HS-5 (cell line): ENCODE measurements at regions not wholly inside any gene's neighbourhood (a gene's known extent, or its start where the extent isn't known, plus 50 kb on each side); places are given as distances from the start of the nearest gene placed in this dataset.

Experiments used
- DNase-seq: peaks from one replicate; pipeline ENCODE4 v3.0.0-alpha.2; 2012; ENCODE audit warnings: low read depth

DNA sequence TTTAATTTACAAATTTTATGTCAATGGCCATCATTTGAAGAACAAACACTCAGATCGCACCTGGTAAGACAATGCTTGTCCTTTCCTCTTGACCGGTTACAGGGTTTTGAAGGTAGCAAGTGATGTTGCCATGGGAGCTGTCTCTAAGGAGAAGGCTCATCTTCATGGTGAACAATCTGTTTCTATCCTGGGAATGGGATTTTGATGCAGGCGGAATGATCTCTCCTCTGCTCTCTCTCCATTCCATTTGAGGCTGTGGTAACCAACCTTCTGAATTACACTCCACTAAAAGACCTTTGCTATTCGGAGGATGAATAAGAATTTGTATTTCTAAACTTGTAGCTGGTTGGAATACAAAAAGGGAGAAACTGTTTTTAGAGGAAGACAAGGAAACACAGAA, 57.9 kb upstream of the SLC5A9 start:
- no peak for DNase-seq

- no peak for DNase-seq
Observed at GRCh38 chr1:48160486-48161132, 61.9 kb upstream of the SLC5A9 start.

DNA sequence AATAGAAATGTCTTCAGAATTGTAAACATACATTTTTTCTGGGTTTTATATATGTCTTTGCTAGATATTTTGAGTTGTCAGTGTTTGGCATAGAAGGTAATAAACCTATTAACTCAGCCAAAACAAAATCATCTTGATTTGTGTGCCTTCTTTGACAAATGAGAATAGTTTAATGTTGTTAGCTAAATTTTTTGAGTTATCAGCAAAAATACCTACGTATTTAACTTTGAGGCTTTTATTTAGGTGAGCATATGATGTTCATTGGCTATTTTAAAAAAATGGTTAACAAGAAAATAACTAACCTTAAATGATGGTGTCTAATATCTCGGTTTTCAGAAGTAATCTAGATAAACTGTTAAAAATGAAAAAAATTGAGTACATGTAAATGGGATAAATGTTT, 83.2 kb upstream of the SLC5A9 start:
- no peak for DNase-seq

GRCh38 chr1:48127735-48128685, 94.5 kb upstream of the SLC5A9 start:
- no peak for DNase-seq

DNA sequence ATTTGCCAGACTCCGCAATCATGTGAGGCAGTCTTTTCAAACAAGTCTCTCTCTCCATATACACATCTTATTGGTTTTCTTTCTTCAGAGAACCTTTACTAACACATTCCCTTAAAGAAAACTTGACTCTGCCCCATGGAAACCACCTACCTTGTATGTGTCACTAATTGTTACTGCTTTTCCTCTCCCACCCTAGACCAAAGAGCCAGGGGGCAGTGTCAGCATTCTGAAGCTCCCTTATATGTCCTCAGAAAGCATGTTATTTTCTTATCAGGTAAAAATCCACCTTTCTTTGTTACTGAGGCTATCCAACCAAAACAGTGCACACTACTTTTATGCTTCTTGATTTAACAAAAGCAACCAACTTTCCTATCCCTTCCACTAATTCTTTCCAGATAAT, 98.9 kb upstream of the SLC5A9 start:
- DNase-seq, result no peak

GRCh38 chr1:48121955-48122354, 100.6 kb upstream of the SLC5A9 start:
- no peak for DNase-seq

- DNase-seq, result no peak
Observed at GRCh38 chr1:48120621-48121020, 101.9 kb upstream of the SLC5A9 start.

DNA sequence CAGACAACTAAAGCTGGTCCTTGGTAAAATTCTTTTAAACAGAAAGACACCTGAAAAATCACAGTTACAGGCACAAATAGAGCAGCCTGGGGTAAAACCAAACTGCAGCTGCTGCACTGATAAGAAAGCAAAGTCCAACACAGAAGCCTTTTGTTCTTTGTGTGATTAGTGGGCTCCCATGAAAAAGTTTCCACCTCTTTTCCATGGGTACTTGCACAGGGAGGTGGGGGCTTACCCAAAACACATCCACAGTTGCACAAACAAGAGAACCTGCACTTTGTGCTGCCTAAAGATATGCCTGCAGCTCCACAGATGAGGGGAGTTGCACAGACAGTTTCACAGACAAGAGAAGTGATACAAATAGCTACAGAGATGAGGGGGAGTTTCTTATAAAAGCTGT, 106.7 kb upstream of the SLC5A9 start:
- DNase-seq, result no peak

DNA sequence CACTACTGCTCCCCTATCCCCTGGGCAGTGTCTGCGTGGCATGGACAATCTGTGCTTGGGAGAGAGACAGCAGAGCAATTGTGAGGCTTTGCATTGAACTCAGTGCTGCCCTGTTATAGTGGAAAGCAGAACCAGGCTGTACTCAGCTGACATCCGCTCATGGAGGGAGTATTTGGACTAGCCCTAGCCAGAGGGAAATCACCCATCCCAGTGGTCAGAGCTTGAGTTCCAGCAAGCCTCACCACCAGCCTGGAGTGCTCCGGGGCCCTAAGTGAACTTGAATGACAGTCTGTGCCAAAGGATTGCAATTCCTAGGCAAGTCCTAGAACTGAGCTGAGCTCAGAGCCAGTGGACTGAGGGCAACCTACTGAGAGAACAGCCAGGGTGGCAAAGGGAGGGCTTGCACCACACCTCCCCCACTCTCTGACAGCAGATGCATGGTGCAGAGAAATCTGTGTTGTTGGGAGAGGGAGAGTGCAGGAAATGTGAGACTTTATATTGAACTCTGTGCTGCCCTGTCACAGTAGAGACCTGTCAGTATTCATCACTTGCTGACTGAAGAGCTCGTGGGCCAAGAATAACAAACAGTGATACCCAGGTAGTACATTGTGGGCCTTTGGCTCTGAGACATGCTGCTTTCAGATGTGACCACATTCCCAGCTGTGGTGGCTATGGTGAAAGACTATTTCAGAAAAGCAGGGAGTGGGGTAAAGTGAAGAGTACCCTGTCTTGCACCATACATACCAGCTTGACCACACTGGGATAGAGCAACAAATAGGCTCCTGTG, 107.7 kb upstream of the SLC5A9 start:
- DNase-seq, result no peak

- DNase-seq, result peak; percentile 11
Observed at GRCh38 chr1:48109390-48110013, 112.3 kb upstream of the TRABD2B start.

DNA sequence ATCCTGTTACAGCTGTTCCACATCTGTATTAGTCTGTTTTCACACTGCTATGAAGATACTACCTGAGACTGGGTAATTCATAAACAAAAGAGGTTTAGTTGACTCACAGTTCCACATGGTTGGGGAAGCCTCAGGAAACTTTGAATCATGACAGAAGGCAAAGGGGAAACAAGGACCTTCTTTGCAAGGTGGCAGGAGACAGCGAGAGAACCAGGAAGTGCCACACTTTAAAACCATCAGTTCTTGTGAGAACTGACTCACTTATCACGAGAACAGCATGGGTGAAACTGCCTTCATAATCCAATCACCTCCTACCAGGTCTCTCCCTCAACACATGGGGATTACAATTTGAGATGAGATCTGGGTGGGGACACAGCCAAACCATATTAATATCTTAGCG, 110.3 kb upstream of the TRABD2B start:
- DNase-seq, result no peak

DNA sequence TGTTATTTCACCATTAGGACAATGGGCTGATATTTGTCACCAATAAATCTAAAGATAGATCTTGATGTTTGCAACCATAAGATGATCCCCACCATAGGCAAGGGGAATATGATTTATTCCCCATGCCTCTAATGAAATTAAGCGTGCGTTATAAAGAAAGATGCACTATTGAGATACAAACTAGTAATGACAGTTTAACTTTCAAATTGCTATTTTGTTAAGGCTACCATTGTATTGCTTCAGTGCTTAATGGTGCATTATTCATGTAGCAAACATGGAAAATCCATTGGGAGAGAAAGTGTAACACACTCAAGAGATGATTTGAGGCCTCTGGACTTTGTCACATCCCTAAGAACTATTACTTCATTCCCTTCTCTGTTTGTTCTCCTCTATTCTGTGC, 108.9 kb upstream of the TRABD2B start:
- DNase-seq, result no peak

GRCh38 chr1:48105165-48105564, 108.0 kb upstream of the TRABD2B start:
- no peak for DNase-seq

DNA sequence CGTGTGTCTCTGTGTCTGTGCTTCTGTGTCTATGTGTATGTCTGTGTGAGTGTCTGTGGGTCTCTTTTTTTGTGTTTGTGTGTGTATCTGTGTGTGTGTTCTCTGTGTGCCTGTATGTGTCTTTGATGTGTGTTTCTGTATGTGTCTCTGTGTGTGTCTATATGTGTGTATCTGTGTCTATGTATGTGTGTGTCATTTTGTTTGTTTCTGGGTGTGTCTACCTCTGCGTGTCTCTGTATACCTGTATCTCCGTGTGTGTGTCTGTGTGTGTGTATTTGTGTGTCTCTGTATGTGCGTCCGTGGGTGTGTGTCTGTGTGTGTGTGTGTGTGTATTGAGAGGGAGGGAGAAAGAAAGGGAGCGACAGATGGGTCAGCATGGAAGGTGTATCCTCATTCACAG, 106.3 kb upstream of the TRABD2B start:
- DNase-seq, result no peak

- DNase-seq, result no peak
Observed at GRCh38 chr1:48102766-48103165, 105.6 kb upstream of the TRABD2B start.

GRCh38 chr1:48099072-48099773, 102.0 kb upstream of the TRABD2B start:
- DNase-seq, result no peak

DNA sequence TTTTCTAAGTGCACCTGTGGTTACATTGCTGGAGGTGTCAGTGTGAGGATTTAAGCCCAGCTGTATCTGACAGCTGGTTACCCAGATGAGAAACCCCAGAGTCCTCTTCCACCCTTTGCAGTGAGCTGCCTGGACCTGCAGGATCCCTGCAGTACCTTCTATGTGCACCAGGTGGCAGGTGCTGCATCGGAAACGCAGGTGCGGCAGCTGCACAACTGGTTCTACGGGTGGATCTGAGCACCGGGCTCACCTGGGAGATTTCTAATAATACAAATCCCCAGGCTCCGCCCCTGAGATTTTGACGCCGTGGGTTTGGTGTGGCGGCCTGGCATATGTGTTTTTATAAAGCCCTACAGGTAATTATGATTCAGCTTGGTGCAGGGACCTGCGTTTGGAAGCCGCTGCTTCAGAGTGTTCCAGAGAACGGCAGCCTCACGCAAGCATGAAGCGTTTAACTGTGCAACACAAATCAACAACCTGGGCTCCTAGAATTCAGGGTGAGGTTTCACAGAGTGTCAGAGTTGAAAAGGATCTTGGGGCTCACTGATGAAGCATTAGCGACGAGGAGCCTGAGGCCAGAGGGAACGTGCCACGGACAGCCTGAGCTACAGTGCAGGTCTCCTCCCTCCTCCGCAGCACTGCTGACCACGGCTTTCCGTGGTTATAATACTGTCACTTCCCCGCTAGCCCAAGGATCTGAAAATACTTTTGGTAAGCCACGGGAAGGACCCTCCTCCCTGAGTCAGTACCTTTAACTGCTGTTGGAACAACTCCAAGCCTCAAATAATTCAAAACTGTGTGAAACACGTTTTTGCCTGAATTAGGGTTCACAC, 96.7 kb upstream of the TRABD2B start:
- DNase-seq, result no peak

- DNase-seq, result no peak
Observed at GRCh38 chr1:48093147-48093546, 96.0 kb upstream of the TRABD2B start.

DNA sequence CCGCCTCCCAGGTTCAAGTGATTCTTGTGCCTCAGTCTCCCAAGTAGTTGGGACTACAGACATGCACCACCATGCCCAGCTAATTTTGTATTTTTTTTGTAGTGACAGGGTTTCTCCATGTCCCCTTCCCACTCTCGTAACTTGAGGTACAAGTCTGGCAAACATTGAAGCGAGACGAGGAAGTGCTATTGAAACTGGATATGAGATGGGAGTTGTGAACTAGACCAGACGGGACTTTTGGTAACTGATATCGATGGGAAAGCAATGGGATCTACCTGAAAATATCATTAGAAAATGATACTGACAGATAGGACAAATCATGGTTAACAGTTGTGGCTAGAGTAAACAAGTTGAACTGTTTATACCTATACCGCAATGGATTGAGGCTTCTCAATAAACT, 95.2 kb upstream of the TRABD2B start:
- DNase-seq, result no peak

DNA sequence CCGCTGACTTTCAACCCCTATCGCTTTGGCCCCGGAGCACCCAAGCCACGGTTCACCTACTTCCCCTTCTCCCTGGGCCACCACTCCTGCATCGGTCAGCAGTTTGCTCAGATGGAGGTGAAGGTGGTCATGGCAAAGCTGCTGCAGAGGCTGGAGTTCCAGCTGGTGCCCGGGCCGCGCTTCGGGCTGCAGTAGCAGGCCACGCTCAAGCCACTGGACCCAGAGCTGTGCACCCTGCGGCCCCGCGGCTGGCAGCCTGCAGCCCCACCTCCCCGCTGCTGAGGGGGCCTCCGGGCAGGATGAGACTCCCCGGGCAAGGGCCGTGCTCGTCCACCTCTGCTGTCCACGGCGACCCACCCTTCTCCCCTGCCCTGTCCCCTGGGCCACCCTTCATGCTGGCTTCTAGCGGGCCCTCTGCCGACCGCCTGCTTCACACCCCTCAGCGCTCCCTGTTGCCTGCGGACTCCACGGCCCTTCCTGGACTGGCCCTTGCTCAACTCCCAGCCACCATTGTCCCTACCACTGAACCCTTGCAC, 92.2 kb upstream of the TRABD2B start:
- no peak for DNase-seq
